H9 (cell line): ENCODE measurements at regions not wholly inside any gene's neighbourhood (a gene's known extent, or its start where the extent isn't known, plus 50 kb on each side); places are given as distances from the start of the nearest gene placed in this dataset.

Experiments used
- DNase-seq: peaks from one replicate; pipeline ENCODE4 v3.0.0-alpha.2; 2017
- H2AFZ ChIP-seq: one replicate; pipeline ENCODE4 v1.6.1; 2013; ENCODE audit warnings: mild to moderate bottlenecking, low read length, control low read depth, moderate library complexity
- H2AK5ac ChIP-seq: 2 replicates; pipeline ENCODE4 v1.6.1; 2013; ENCODE audit warnings: low read length, control low read depth, mixed read lengths; ENCODE audit not compliant: insufficient read length
- H2BK120ac ChIP-seq: one replicate; pipeline ENCODE4 v1.6.1; 2013; ENCODE audit warnings: low read depth, mild to moderate bottlenecking, low read length, control low read depth, inconsistent platforms; ENCODE audit not compliant: poor library complexity, severe bottlenecking
- H2BK12ac ChIP-seq: 2 replicates; pipeline ENCODE4 v1.6.1; 2013; ENCODE audit warnings: low read length, control low read depth, mixed read lengths, low read depth; ENCODE audit not compliant: insufficient read length
- H2BK15ac ChIP-seq: 2 replicates; pipeline ENCODE4 v1.6.1; 2013; ENCODE audit warnings: low read depth, low read length, control low read depth
- H2BK20ac ChIP-seq: one replicate; pipeline ENCODE4 v1.6.1; 2013; ENCODE audit warnings: low read depth, mild to moderate bottlenecking, low read length, control low read depth, inconsistent platforms; ENCODE audit not compliant: poor library complexity, severe bottlenecking
- H2BK5ac ChIP-seq: 2 replicates; pipeline ENCODE4 v1.6.1; 2013; ENCODE audit warnings: low read length, control low read depth, mixed read lengths; ENCODE audit not compliant: insufficient read length
- H3K14ac ChIP-seq: 2 replicates; pipeline ENCODE4 v1.6.1; 2013; ENCODE audit warnings: low read length, control low read depth; ENCODE audit not compliant: insufficient read depth
- H3K18ac ChIP-seq: 2 replicates; pipeline ENCODE4 v1.6.1; 2013; ENCODE audit warnings: low read depth, mild to moderate bottlenecking, mixed read lengths, low read length, control low read depth; ENCODE audit not compliant: insufficient read length
- H3K23ac ChIP-seq: 2 replicates; pipeline ENCODE4 v1.6.1; 2013; ENCODE audit warnings: low read length, control low read depth, mixed read lengths, low read depth; ENCODE audit not compliant: insufficient read length
- H3K23me2 ChIP-seq: 2 replicates; pipeline ENCODE4 v1.6.1; 2013; ENCODE audit warnings: low read depth, mild to moderate bottlenecking, mixed read lengths, low read length, control low read depth; ENCODE audit not compliant: insufficient read length, poor library complexity, severe bottlenecking
- H3K27ac ChIP-seq: 2 replicates; pipeline ENCODE4 v1.5.1; 2013; ENCODE audit warnings: low read length, control low read depth, mixed read lengths, low read depth; ENCODE audit not compliant: insufficient read length
- H3K27me3 ChIP-seq: 2 replicates; pipeline ENCODE4 v1.6.1; 2013; ENCODE audit warnings: low read length, control low read depth, inconsistent platforms; ENCODE audit not compliant: insufficient read depth
- H3K4ac ChIP-seq: 2 replicates; pipeline ENCODE4 v1.6.1; 2013; ENCODE audit warnings: low read depth, mild to moderate bottlenecking, control low read depth, inconsistent platforms, low read length, moderate library complexity
- H3K4me1 ChIP-seq: 2 replicates; pipeline ENCODE4 v1.6.1; 2013; ENCODE audit warnings: low read length, control low read depth, inconsistent platforms; ENCODE audit not compliant: insufficient read depth
- H3K4me2 ChIP-seq: 2 replicates; pipeline ENCODE4 v1.6.1; 2013; ENCODE audit warnings: low read length, control low read depth, mixed read lengths; ENCODE audit not compliant: insufficient read length, insufficient read depth
- H3K56ac ChIP-seq: 2 replicates; pipeline ENCODE4 v1.6.1; 2013; ENCODE audit warnings: low read depth, mild to moderate bottlenecking, mixed read lengths, low read length, control low read depth; ENCODE audit not compliant: insufficient read length
- H3K79me1 ChIP-seq: 2 replicates; pipeline ENCODE4 v1.6.1; 2013; ENCODE audit warnings: low read depth, mild to moderate bottlenecking, moderate library complexity, low read length, control low read depth, inconsistent platforms; ENCODE audit not compliant: insufficient read depth, poor library complexity, severe bottlenecking
- H3K79me2 ChIP-seq: 2 replicates; pipeline ENCODE4 v1.6.1; 2013; ENCODE audit warnings: low read length, control low read depth, inconsistent platforms; ENCODE audit not compliant: insufficient read depth
- H3K9ac ChIP-seq: 2 replicates; pipeline ENCODE4 v1.6.1; 2013; ENCODE audit warnings: low read length, control low read depth, mixed read lengths; ENCODE audit not compliant: insufficient read length; ENCODE audit errors: extremely low read depth
- H3K9me3 ChIP-seq: one replicate; pipeline ENCODE4 v1.6.1; 2013; ENCODE audit warnings: low read depth, low read length, inconsistent platforms; ENCODE audit not compliant: control insufficient read depth
- H3T11ph ChIP-seq: one replicate; pipeline ENCODE4 v1.6.1; 2013; ENCODE audit warnings: mild to moderate bottlenecking, low read length, control low read depth, inconsistent platforms
- H4K20me1 ChIP-seq: one replicate; pipeline ENCODE4 v1.6.1; 2013; ENCODE audit not compliant: control insufficient read depth, insufficient read length, insufficient read depth
- H4K5ac ChIP-seq: 2 replicates; pipeline ENCODE4 v1.6.1; 2013; ENCODE audit warnings: low read depth, mild to moderate bottlenecking, mixed read lengths, low read length, control low read depth; ENCODE audit not compliant: insufficient read length
- H4K8ac ChIP-seq: replicated peaks from 2 replicates; pipeline ENCODE4 v1.6.1; 2013; ENCODE audit warnings: low read length, control low read depth, mixed read lengths, low read depth; ENCODE audit not compliant: insufficient read length
- H4K91ac ChIP-seq: 2 replicates; pipeline ENCODE4 v1.6.1; 2013; ENCODE audit warnings: low read depth, mild to moderate bottlenecking, moderate library complexity, mixed read lengths, low read length, control low read depth; ENCODE audit not compliant: insufficient read length
- H3K27ac Mint-ChIP-seq, 3 experiments: 2 replicates in 2 of 3; 3 replicates in 1 of 3; pipeline ENCODE4 v1.8.0; 2020 to 2021; ENCODE audit warnings: mixed read lengths in 3 of 3, mild to moderate bottlenecking in 1 of 3, moderate library complexity in 1 of 3
- H3K27me3 Mint-ChIP-seq: 2 replicates; pipeline ENCODE4 v1.8.0; 2021; ENCODE audit warnings: low read depth, mild to moderate bottlenecking, moderate library complexity, mixed read lengths
- H3K36me3 Mint-ChIP-seq, 3 experiments: 2 replicates in 2 of 3; 3 replicates in 1 of 3; pipeline ENCODE4 v1.8.0; 2020 to 2021; ENCODE audit warnings: low read depth in 3 of 3, mixed read lengths in 3 of 3; ENCODE audit not compliant: insufficient read depth in 1 of 3
- H3K4me1 Mint-ChIP-seq, 2 experiments: 2 replicates each; pipeline ENCODE4 v1.8.0; 2020; ENCODE audit warnings: mixed read lengths in 2 of 2
- H3K4me3 Mint-ChIP-seq, 2 experiments: 2 replicates in 1 of 2; 3 replicates in 1 of 2; pipeline ENCODE4 v1.8.0; 2020 to 2021; ENCODE audit warnings: mild to moderate bottlenecking in 2 of 2, mixed read lengths in 2 of 2, moderate library complexity in 1 of 2
- H3K9me3 Mint-ChIP-seq, 2 experiments: 2 replicates in 1 of 2; 3 replicates in 1 of 2; pipeline ENCODE4 v1.8.0; 2020; ENCODE audit warnings: mild to moderate bottlenecking in 2 of 2, mixed read lengths in 2 of 2, moderate library complexity in 1 of 2
- WGBS: extraction: QIAGEN DNeasy Blood & Tissue Kit; methylation state at CpG from one replicate; pipeline ENCODE4 v1.1.7; 2013; ENCODE audit warnings: missing lambda C conversion rate, low lambda C conversion rate, mixed read lengths; ENCODE audit not compliant: insufficient read length; ENCODE audit errors: extremely low coverage; 5-methylcytosine and 5-hydroxymethylcytosine counted together
- TF ChIP-seq, protein P1 (sequence below): fragments of 200-600 bp; sonication (generic); conservative IDR thresholded peaks from 3 replicates; pipeline ENCODE4 v1.8.0; 2021; ENCODE audit warnings: antibody characterized with exemption, mild to moderate bottlenecking

DNA sequence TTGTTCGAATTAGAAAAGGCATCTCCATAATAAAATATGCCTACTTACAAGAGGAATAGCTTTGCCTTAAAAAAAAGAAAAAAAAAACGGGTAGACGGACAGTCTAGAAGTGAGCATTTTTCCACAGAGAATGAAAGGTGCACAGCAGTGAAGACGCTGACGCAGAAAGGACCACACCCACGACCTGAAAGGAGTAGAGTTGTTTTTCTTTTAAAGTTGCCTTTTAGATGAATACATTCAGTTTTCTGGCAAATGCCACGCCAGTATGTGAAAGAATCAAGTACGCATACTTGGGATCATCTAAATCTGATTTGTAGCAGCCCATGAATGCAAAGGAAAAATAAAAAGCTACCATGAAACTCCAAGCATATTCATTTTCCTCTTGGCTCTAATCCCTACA, 809.2 kb upstream of the SOX11 start:
- H3K23ac ChIP-seq, result no peak overlapping the region
- no peaks in the 10 kb centered on the region for H3K4me1 ChIP-seq
- no peaks in the 10 kb centered on the region for H3K23me2 ChIP-seq
- H3K4me2 ChIP-seq, result no peak overlapping the region
- H3K9ac ChIP-seq, result no peak overlapping the region
- no peak overlapping the region for H2BK120ac ChIP-seq
- WGBS, result no CpG with 5 or more reads among the region's 8 CpGs
- no peaks in the 10 kb centered on the region for H3K79me2 ChIP-seq
- Mint-ChIP-seq H3K4me1 (no peaks in the 10 kb centered on the region), H3K27ac (no peak overlapping the region), H3K36me3 (peaks cover 4 to 8% (median 6%) of the 10 kb centered on the region in 3 experiments; a peak in 5 of 7 replicates), H3K4me3 (no peak overlapping the region), H3K9me3 (peaks cover 12 to 14% of the 10 kb centered on the region in 2 experiments; a peak in 4 of 5 replicates), H3K27me3 (no peaks in the 10 kb centered on the region)
- no peak overlapping the region for H3K27ac ChIP-seq
- H2AFZ ChIP-seq, result no peak overlapping the region
- no peak overlapping the region for H3K56ac ChIP-seq
- H2BK5ac ChIP-seq, result no peak overlapping the region
- H2BK12ac ChIP-seq, result no peak overlapping the region
- TF ChIP-seq, protein P1, sequence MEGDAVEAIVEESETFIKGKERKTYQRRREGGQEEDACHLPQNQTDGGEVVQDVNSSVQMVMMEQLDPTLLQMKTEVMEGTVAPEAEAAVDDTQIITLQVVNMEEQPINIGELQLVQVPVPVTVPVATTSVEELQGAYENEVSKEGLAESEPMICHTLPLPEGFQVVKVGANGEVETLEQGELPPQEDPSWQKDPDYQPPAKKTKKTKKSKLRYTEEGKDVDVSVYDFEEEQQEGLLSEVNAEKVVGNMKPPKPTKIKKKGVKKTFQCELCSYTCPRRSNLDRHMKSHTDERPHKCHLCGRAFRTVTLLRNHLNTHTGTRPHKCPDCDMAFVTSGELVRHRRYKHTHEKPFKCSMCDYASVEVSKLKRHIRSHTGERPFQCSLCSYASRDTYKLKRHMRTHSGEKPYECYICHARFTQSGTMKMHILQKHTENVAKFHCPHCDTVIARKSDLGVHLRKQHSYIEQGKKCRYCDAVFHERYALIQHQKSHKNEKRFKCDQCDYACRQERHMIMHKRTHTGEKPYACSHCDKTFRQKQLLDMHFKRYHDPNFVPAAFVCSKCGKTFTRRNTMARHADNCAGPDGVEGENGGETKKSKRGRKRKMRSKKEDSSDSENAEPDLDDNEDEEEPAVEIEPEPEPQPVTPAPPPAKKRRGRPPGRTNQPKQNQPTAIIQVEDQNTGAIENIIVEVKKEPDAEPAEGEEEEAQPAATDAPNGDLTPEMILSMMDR, result no peak
- H3K18ac ChIP-seq, result no peak overlapping the region
- H4K5ac ChIP-seq, result no peak overlapping the region
- H3K9me3 ChIP-seq, result no peaks in the 10 kb centered on the region
- no peak overlapping the region for H4K8ac ChIP-seq
- no peak for DNase-seq
- H3K14ac ChIP-seq, result no peak overlapping the region
- no peak overlapping the region for H2BK15ac ChIP-seq
- no peak overlapping the region for H3T11ph ChIP-seq
- H3K79me1 ChIP-seq, result no peaks in the 10 kb centered on the region
- H2AK5ac ChIP-seq, result no peak overlapping the region
- no peaks in the 10 kb centered on the region for H4K20me1 ChIP-seq
- H4K91ac ChIP-seq, result no peak overlapping the region
- no peaks in the 10 kb centered on the region for H3K27me3 ChIP-seq
- no peak overlapping the region for H3K4ac ChIP-seq
- H2BK20ac ChIP-seq, result no peak overlapping the region
